WERI-Rb-1 (cell line): ENCODE measurements at regions not wholly inside any gene's neighbourhood (a gene's known extent, or its start where the extent isn't known, plus 50 kb on each side); places are given as distances from the start of the nearest gene placed in this dataset.

Source experiments
- DNase-seq: peaks from one replicate; pipeline ENCODE4 v3.0.0-alpha.2; 2020
- H3K27ac ChIP-seq: fragments of 250-450 bp; sonication (Bioruptor Pico); 2 replicates; pipeline ENCODE4 v1.5.1; 2020; ENCODE audit warnings: mild to moderate bottlenecking, moderate library complexity
- H3K27me3 ChIP-seq: fragments of 250-450 bp; sonication (Bioruptor Pico); 2 replicates; pipeline ENCODE4 v1.5.1; 2021; ENCODE audit warnings: mild to moderate bottlenecking, low read depth, moderate library complexity; ENCODE audit not compliant: insufficient read depth, severe bottlenecking
- H3K36me3 ChIP-seq: fragments of 250-450 bp; sonication (Bioruptor Pico); 2 replicates; pipeline ENCODE4 v1.5.1; 2020; ENCODE audit warnings: mild to moderate bottlenecking, moderate library complexity
- H3K4me3 ChIP-seq: 2 replicates; pipeline ENCODE4 v1.5.1; 2011; ENCODE audit warnings: low read depth, mild to moderate bottlenecking, control low read depth, low read length
- H3K9me3 ChIP-seq: fragments of 250-450 bp; sonication (Bioruptor Pico); 2 replicates; pipeline ENCODE4 v1.5.1; 2021; ENCODE audit warnings: mild to moderate bottlenecking, moderate library complexity; ENCODE audit not compliant: severe bottlenecking
- TF ChIP-seq, protein P1 (sequence below): IDR thresholded peaks from 2 replicates; pipeline ENCODE4 v1.5.1; 2011; ENCODE audit warnings: low read depth, mild to moderate bottlenecking, control low read depth, inconsistent platforms, low read length

DNA sequence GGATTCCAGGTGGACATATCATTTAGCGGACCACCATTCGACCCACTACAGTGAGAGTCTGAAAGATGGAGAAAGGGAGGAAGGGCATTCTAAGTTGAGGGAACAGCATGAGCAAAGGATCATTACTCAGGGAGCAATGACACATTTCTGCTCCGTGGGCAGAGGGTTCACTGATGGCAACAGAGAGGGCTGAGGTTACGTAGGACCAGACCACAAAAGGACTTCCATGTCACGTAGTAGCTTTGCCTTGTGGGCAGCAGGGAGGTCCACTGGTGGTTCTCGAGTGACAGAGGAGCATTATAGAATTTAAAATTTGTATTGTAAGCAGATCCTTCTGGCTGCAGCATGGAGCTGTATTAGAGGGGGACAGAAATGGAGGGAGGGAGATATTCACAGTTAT is 109.7 kb upstream of the NAV2 start:
- H3K36me3 ChIP-seq, result no peaks in the 10 kb centered on the region
- DNase-seq, result no peak
- no peaks in the 10 kb centered on the region for H3K9me3 ChIP-seq
- H3K27ac ChIP-seq, result no peak overlapping the region
- no peak overlapping the region for H3K4me3 ChIP-seq
- TF ChIP-seq, protein P1, sequence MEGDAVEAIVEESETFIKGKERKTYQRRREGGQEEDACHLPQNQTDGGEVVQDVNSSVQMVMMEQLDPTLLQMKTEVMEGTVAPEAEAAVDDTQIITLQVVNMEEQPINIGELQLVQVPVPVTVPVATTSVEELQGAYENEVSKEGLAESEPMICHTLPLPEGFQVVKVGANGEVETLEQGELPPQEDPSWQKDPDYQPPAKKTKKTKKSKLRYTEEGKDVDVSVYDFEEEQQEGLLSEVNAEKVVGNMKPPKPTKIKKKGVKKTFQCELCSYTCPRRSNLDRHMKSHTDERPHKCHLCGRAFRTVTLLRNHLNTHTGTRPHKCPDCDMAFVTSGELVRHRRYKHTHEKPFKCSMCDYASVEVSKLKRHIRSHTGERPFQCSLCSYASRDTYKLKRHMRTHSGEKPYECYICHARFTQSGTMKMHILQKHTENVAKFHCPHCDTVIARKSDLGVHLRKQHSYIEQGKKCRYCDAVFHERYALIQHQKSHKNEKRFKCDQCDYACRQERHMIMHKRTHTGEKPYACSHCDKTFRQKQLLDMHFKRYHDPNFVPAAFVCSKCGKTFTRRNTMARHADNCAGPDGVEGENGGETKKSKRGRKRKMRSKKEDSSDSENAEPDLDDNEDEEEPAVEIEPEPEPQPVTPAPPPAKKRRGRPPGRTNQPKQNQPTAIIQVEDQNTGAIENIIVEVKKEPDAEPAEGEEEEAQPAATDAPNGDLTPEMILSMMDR, result no peak
- peaks cover 42% of the 10 kb centered on the region for H3K27me3 ChIP-seq

DNA sequence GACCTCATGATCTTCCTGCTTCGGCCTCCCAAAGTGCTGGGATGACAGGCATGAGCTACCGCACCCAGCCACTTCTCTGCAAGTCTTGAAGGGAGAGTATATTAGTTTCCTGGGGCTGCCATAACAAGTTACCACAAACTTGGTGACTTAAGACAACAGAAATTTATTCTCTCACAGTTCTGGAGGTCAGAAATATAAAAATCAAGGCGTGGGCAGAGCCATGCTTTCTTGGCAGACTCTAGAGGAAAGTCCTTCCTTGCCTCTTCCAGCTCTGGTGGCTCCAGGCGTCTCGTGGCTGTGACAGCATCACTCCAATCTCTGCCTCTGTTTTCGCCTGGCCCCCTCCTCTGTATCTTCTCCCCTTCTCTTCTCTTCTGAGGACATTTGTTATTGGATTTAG is 110.2 kb upstream of the NAV2 start:
- no peak overlapping the region for H3K4me3 ChIP-seq
- TF ChIP-seq, protein P1, result no peak
- no peak overlapping the region for H3K27ac ChIP-seq
- H3K27me3 ChIP-seq, result peaks cover 45% of the 10 kb centered on the region
- H3K36me3 ChIP-seq, result no peaks in the 10 kb centered on the region
- H3K9me3 ChIP-seq, result no peaks in the 10 kb centered on the region
- no peak for DNase-seq

DNA sequence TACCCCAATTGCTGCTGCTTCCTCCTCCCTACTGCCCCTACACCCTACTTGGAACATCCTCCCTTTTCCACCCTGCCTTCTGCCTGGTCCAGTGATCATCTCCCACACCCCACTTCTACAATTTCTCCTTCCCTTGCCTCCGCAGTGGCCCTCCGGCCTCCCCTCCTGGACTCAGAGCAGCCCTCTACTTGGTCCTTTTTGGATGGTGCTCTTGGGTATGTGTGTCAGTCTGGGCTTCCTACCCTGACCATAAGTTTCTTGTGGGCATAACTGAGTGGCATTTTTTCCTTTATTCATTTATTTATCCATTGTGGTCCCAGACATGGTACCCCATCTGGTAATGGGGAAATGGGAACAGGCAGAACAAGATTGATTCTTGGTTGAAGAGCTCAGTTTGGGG is 111.4 kb upstream of the NAV2 start:
- H3K27me3 ChIP-seq, result peaks cover 49% of the 10 kb centered on the region
- H3K27ac ChIP-seq, result no peak overlapping the region
- TF ChIP-seq, protein P1, result no peak
- H3K9me3 ChIP-seq, result no peaks in the 10 kb centered on the region
- H3K4me3 ChIP-seq, result no peak overlapping the region
- no peak for DNase-seq
- no peaks in the 10 kb centered on the region for H3K36me3 ChIP-seq

DNA sequence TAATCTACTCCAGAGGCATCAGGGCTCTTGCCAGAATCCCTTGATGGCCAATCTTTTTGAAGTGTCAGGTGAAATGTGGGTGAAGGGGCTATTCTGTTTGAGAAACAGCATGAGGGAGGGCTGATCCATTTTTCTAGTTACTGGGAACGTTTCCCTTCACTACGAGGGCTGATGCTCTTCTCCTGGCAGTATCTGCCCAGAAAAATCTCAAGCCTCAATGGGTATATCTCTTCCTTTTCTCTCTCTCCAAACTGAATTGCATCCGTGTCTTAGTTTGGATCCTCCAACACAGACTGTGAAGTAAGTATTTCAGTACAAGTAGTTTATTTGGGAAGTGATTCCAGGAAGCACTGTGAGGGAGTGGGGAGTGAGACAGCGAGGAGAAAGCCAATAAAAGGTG is 113.0 kb upstream of the NAV2 start:
- DNase-seq, result no peak
- H3K36me3 ChIP-seq, result no peaks in the 10 kb centered on the region
- H3K27ac ChIP-seq, result no peak overlapping the region
- TF ChIP-seq, protein P1, result no peak
- H3K27me3 ChIP-seq, result peaks cover 54% of the 10 kb centered on the region
- no peak overlapping the region for H3K4me3 ChIP-seq
- H3K9me3 ChIP-seq, result no peaks in the 10 kb centered on the region

DNA sequence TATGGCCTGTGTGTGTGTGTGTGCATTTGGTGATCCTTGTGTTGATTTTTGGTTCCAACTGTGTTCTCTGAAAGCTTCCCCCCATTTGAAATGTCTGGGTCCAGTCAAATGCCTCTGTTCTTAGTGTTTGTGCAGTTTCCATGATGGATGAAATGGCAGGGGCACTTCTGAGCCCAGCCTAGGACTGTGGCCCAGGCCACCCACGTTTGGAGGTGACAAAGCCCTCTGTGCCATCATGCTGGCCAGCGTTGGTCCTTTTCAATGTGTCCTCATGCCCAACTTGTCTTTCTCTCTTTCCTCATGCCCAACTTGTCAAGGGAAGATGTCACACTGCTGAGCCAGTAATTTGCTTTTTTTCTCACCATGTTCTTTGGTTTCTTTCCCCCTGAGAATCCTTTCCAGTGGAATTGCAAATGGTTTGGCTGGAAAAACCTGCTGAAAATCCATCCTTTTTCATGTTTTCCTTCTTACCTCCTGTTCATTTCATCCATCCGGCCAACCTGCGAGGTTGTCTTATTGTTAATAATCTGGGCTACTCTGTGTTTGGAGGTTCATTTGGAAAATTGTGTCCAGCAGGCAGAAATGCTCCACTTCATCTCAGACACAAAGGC is 113.7 kb upstream of the NAV2 start:
- DNase-seq, result no peak
- no peak overlapping the region for H3K4me3 ChIP-seq
- no peaks in the 10 kb centered on the region for H3K9me3 ChIP-seq
- H3K27ac ChIP-seq, result no peak overlapping the region
- peaks cover 60% of the 10 kb centered on the region for H3K27me3 ChIP-seq
- no peaks in the 10 kb centered on the region for H3K36me3 ChIP-seq
- TF ChIP-seq, protein P1, result no peak

DNA sequence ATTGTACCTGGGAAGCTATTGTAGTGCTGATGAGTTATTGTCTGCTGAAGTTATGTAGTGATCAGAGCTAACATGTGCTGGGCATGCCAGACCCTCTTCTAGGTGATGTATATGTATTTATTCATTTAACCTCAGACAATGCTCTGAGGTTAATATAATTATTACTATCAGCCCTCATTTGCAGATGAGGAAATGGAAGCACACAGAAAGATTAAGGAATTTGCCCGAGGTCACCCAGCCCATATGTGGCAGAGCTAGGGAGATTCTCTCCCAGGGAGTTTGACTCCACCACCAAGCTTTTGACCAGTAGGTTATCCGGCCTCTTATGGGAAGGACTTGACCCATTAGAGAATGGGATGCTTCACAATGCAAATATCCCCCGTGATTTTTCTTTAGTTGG is 114.2 kb upstream of the NAV2 start:
- DNase-seq, result no peak
- H3K27ac ChIP-seq, result no peak overlapping the region

More for the DNA sequence above, 114.2 kb upstream of the NAV2 start:
- no peak overlapping the region for H3K4me3 ChIP-seq
- peaks cover 61% of the 10 kb centered on the region for H3K27me3 ChIP-seq
- no peaks in the 10 kb centered on the region for H3K36me3 ChIP-seq
- H3K9me3 ChIP-seq, result no peaks in the 10 kb centered on the region
- TF ChIP-seq, protein P1, result no peak
